B cell (primary cell): ENCODE measurements at regions not wholly inside any gene's neighbourhood (a gene's known extent, or its start where the extent isn't known, plus 50 kb on each side); places are given as distances from the start of the nearest gene placed in this dataset.

Source experiments
- EZH2 ChIP-seq: IDR thresholded peaks from 2 replicates; pipeline ENCODE4 v1.6.1; 2012; ENCODE audit warnings: borderline replicate concordance, low read depth, mild to moderate bottlenecking, moderate library complexity, low read length; ENCODE audit not compliant: insufficient read depth, poor library complexity, severe bottlenecking
- TF ChIP-seq, protein P1 (sequence below): fragments of 200-600 bp; IDR thresholded peaks from one replicate; pipeline ENCODE4 v1.8.0; 2022; ENCODE audit warnings: antibody characterized with exemption, mild to moderate bottlenecking

DNA sequence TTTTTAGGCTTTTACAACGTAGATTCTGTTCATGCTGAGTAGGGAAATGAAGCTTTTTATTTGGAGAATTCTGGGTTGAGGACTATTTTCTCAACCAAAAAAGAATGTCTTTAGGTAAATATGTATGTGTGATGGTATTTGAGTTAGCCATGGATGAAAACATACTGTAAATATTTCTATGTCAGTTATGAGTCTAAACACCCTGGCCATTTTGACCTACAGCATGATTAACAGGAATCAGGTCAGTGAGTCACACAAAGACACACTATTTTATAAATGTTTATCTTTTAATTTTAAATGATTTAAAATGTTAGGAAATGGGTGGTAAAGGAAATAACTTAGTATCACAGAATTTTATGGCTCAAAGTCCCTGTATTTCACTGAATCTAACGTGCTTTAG, 851.7 kb upstream of the MAP3K7 start:
- TF ChIP-seq, protein P1, sequence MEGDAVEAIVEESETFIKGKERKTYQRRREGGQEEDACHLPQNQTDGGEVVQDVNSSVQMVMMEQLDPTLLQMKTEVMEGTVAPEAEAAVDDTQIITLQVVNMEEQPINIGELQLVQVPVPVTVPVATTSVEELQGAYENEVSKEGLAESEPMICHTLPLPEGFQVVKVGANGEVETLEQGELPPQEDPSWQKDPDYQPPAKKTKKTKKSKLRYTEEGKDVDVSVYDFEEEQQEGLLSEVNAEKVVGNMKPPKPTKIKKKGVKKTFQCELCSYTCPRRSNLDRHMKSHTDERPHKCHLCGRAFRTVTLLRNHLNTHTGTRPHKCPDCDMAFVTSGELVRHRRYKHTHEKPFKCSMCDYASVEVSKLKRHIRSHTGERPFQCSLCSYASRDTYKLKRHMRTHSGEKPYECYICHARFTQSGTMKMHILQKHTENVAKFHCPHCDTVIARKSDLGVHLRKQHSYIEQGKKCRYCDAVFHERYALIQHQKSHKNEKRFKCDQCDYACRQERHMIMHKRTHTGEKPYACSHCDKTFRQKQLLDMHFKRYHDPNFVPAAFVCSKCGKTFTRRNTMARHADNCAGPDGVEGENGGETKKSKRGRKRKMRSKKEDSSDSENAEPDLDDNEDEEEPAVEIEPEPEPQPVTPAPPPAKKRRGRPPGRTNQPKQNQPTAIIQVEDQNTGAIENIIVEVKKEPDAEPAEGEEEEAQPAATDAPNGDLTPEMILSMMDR = no peak
- no peak for TF ChIP-seq EZH2
